ENCODE measurements at regions not wholly inside any gene's neighbourhood (a gene's known extent, or its start where the extent isn't known, plus 50 kb on each side); places are given as distances from the start of the nearest gene placed in this dataset.
A peak's percentile ranks its signal among the peaks of the same experiment; 100 is the strongest.
"Not testable (repeated sequence)": the region's sequence is repeated elsewhere in the genome, so short reads cannot be mapped to it uniquely, and the experiment has no call there.

DNA sequence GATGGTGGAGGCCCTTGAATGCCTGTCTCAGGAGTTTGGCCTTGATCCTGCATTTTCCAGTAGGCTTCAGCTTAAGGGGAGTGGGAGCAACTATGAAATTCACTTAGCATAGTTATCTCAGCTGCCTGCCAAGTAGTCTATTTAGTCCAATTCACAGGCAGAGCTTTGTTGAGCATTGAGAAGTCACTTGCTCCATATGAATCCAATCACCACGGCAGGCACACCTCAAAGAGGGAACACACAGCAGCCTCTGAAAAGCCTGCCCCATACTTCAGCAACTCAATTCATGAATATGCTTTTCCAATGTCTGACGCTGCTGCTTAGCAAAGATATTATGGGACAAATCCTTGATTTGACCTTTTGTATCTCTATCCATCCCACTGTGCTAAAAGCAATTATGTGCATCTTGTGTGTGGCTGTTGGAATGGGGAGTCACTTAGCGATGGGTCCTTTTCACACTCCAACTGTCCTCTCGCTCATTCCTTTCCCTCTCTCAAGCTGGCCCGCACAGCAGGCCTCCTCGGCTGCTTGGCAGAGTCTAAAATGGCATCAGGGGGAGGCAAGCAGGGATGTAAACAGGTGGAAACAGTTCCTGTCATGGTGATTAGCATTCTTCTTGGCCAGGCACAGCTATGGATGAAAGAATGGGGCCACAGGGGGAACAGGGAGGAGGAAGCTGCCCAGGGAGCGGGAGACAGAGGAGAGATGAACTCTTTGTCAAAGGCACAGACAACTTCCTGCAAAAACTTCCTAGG lies 56.0 kb upstream of the LRPPRC start:
- ATAC-seq (replicated peaks in 1 of 2) (no peak), DNase-seq (no peak)
- Mint-ChIP-seq H3K4me3 (no peak overlapping the region), H3K27ac (no peak overlapping the region), H3K36me3 (ENCODE audit: insufficient read depth in 2 of 2) (no peaks in the 10 kb centered on the region), H3K27me3 (ENCODE audit: low read depth) (no peaks in the 10 kb centered on the region), H3K9me3 (no peaks in the 10 kb centered on the region), H3K4me1 (ENCODE audit: low read depth) (no peaks in the 10 kb centered on the region)

DNA sequence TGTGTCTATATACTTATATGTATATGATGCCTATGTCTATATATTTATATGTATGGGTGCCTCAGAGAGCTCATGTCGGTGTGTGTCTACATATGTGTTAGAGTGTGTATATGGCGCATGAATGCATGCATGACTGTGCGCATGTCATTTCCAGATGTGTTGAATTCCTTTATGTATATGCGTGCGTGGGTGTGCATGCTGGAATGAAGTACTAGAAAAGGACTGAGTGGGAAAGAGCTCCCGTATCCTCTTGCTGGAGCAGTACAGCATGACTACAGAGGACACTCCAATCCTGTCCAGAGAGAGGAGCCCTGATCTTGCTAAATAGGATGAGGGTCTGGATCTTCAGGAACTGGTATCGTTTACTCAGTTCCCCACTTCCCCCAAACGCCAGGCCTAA lies 56.8 kb upstream of the LRPPRC start:
- H3K9me3 Mint-ChIP-seq = no peaks in the 10 kb centered on the region
- no peaks in the 10 kb centered on the region for H3K4me1 Mint-ChIP-seq (ENCODE audit: low read depth)
- H3K36me3 Mint-ChIP-seq (ENCODE audit: insufficient read depth in 2 of 2) = no peaks in the 10 kb centered on the region
- H3K27ac Mint-ChIP-seq = no peak overlapping the region
- no peaks in the 10 kb centered on the region for H3K27me3 Mint-ChIP-seq (ENCODE audit: low read depth)
- H3K4me3 Mint-ChIP-seq = no peak overlapping the region
- DNase-seq (no peak), ATAC-seq (replicated peaks in 1 of 2) (no peak)

DNA sequence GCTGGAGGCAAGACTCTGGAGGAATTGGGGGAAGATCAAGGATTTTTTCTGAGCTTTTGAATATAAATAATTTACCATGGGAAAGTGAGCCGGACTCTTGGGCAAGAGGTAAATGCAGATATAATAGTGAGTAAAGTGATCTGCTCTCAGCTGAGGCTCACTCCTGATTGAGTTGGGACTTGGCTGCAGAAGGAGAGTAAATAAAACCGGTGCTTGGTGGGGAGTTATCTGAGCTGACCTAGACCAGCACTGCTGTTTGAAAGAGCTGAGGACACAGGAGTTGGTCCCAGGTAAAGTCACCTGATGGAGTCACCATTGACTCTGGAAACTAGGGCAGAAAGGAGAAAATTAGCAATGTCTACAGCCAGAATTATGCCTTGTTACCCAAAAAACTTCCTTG lies 57.3 kb upstream of the LRPPRC start:
- Mint-ChIP-seq H3K27me3 (ENCODE audit: low read depth) (no peaks in the 10 kb centered on the region), H3K4me3 (no peak overlapping the region), H3K4me1 (ENCODE audit: low read depth) (no peaks in the 10 kb centered on the region), H3K27ac (no peak overlapping the region), H3K36me3 (ENCODE audit: insufficient read depth in 2 of 2) (no peaks in the 10 kb centered on the region), H3K9me3 (peaks cover 0 to 3% of the 10 kb centered on the region in 2 donors)
- ATAC-seq (replicated peaks in 1 of 2) = no peak
- DNase-seq = no peak

DNA sequence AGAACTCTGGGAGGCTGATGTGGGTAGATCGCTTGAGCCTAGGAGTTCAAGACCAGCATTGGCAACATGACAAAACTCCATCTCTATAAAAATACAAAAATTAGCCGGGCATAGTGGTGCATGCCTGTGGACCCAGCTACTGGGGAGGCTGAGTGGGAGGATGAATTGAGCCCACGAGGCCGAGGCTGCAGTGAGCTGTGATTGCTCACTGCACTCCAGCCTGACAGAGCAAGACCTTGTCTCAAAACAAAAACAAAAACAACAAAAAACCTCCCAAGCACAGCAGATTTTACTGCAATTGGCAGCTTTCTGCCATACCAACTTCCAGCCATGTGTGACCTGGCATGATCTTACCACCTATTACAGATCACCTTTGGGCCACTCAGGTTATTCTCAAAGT lies 57.7 kb upstream of the LRPPRC start:
- no peaks in the 10 kb centered on the region for H3K36me3 Mint-ChIP-seq (ENCODE audit: insufficient read depth in 2 of 2)
- H3K4me3 Mint-ChIP-seq = no peak overlapping the region
- H3K4me1 Mint-ChIP-seq (ENCODE audit: low read depth) = no peaks in the 10 kb centered on the region
- peaks cover 0 to 3% of the 10 kb centered on the region in 2 donors for H3K9me3 Mint-ChIP-seq
- H3K27ac Mint-ChIP-seq = no peak overlapping the region
- DNase-seq (no peak), ATAC-seq (replicated peaks in 1 of 2) (no peak)
- no peaks in the 10 kb centered on the region for H3K27me3 Mint-ChIP-seq (ENCODE audit: low read depth)

DNA sequence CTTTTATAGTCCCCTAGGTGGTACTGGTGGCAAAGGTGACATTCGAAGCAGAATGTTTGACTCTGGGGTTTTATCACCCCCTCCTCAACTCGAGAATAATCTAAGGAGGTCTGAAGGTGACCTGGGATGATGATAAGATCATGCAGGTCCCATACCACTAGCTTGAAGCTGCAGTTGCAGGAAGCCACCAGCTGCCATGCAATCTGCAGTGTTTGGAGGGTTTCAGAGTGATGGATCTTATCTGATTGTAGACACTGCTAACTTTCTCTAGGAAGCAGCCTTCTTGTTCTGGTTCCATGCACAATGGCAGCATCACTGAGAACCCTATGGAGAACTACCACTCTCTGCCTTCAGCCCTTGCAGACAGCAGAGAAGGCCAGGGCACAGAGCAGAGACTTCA lies 59.4 kb upstream of the LRPPRC start:
- DNase-seq (no peak), ATAC-seq (replicated peaks in 1 of 2) (no peak)
- Mint-ChIP-seq H3K36me3 (ENCODE audit: insufficient read depth in 2 of 2) (no peaks in the 10 kb centered on the region), H3K27me3 (ENCODE audit: low read depth) (no peaks in the 10 kb centered on the region), H3K27ac (no peak overlapping the region), H3K9me3 (peaks cover 0 to 3% of the 10 kb centered on the region in 2 donors), H3K4me1 (ENCODE audit: low read depth) (no peaks in the 10 kb centered on the region), H3K4me3 (no peak overlapping the region)

DNA sequence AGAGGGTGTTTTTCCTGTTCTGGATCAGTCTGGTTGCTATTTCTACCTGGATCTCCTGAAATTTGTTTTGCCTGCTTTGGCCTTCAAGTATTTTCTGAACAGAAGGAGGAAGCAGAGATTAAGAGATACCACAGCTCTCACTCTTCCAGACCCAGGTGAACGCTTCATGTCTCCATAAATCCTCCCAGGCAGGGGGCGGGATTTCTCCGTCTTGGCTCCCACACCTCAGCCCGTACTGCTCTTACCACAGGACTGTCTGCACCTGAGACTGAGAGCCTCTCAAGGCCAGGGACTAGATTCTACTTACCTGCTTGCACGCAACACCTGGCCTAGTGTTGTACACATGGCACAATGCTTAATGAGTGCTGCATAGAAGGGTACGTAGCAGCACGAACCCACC lies 59.9 kb upstream of the LRPPRC start:
- H3K27ac Mint-ChIP-seq = no peak overlapping the region
- H3K36me3 Mint-ChIP-seq (ENCODE audit: insufficient read depth in 2 of 2) = no peaks in the 10 kb centered on the region
- ATAC-seq (replicated peaks in 1 of 2) (no peak), DNase-seq (no peak)
- H3K4me1 Mint-ChIP-seq (ENCODE audit: low read depth) = no peaks in the 10 kb centered on the region
- no peak overlapping the region for H3K4me3 Mint-ChIP-seq
- H3K27me3 Mint-ChIP-seq (ENCODE audit: low read depth) = no peaks in the 10 kb centered on the region
- H3K9me3 Mint-ChIP-seq = peaks cover 0 to 3% of the 10 kb centered on the region in 2 donors

DNA sequence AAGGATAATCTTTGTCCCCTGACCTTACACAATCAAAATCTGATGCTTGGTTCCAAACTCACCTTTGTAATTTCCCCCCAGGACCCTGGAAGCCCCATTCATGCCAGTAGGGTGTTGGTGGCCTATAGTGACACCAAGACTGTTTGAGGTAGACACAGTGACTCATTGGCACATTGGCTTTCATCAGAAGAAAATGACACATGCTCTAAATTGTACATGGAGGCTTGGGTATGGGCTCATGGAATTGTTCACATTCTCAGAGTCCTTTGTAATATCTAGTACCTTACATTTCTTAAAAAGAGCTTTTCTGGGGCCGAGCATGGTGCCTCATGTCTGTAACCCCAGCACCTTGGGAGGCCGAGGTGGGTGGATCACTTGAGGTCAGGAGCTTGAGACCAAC lies 61.2 kb upstream of the LRPPRC start:
- no peak overlapping the region for H3K27ac Mint-ChIP-seq
- H3K36me3 Mint-ChIP-seq (ENCODE audit: insufficient read depth in 2 of 2) = no peaks in the 10 kb centered on the region
- H3K4me1 Mint-ChIP-seq (ENCODE audit: low read depth) = no peaks in the 10 kb centered on the region
- DNase-seq (no peak), ATAC-seq (replicated peaks in 1 of 2) (peak; percentile 41 to 52)
- H3K4me3 Mint-ChIP-seq = no peak overlapping the region
- no peaks in the 10 kb centered on the region for H3K27me3 Mint-ChIP-seq (ENCODE audit: low read depth)
- peaks cover 0 to 3% of the 10 kb centered on the region in 2 donors for H3K9me3 Mint-ChIP-seq

DNA sequence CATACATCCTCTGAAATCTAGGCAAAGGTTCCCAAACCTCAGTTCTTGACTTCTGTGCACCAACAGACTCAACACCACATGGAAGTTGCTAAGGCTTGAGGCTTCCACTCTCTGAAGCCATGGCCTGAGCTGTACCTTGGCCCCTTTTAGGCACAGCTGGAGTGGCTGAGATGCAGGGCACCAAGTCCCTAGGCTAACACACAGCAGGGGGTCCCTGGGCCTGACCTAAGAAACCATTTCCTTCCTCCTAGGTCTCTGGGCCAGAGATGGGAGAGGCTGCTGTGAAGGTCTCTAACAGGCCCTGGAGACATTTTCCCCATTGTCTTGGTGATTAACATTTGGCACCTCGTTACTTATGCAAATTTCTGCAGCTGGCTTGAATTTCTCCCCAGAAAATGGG lies 64.5 kb upstream of the LRPPRC start:
- ATAC-seq (replicated peaks in 1 of 2); H3K4me3 Mint-ChIP-seq; DNase-seq; H3K9me3 Mint-ChIP-seq; H3K4me1 Mint-ChIP-seq (ENCODE audit: low read depth); H3K36me3 Mint-ChIP-seq (ENCODE audit: insufficient read depth in 2 of 2); H3K27ac Mint-ChIP-seq; H3K27me3 Mint-ChIP-seq (ENCODE audit: low read depth): not testable (repeated sequence)

DNA sequence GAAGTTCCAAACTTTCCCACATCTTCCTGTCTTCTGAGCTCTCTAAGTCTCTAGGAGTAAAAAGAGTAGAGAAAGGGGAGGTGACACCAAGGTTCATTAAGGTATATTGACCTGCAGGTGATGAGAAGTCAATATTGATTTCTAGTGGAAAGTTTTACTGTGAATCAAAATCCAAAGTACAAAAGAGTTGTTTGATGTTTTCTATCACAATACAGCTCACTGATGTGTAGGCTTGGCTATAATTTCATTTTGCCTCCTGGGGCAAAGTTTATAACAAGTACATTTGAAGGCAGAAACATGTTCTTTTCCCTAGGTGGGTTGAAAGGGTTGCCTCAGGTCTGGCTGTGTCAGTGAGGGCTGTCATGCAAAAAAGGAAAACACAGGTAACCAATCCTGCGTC lies 65.2 kb upstream of the LRPPRC start:
- DNase-seq (no peak), ATAC-seq (replicated peaks in 1 of 2) (no peak)
- H3K9me3 Mint-ChIP-seq = peaks cover 0 to 3% of the 10 kb centered on the region in 2 donors
- no peak overlapping the region for H3K4me3 Mint-ChIP-seq
- no peaks in the 10 kb centered on the region for H3K4me1 Mint-ChIP-seq (ENCODE audit: low read depth)
- H3K27ac Mint-ChIP-seq = no peak overlapping the region
- peaks cover 7% of the 10 kb centered on the region for H3K27me3 Mint-ChIP-seq (ENCODE audit: low read depth)
- peaks cover 0 to 2% of the 10 kb centered on the region in 2 donors for H3K36me3 Mint-ChIP-seq (ENCODE audit: insufficient read depth in 2 of 2)

DNA sequence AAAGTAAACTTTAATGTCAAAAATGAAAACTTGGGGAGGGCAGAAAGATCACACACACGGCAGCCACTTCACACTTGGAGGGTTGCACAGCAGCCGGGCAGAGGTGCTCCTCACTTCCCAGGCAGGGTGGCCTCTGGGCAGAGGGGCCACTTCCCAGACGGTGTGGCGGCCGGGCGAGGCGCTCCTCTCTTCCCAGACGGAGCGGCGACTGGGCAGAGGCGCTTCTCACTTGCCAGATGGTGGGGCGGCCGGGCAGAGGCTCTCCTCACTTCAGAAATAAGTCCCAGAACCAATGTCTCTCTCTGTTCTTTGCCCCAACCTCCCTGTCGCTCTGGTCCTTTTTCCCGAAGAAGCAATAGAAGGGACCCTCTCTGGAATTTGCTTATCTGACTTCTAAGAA lies 65.7 kb upstream of the LRPPRC start:
- ATAC-seq (replicated peaks in 1 of 2) (no peak), DNase-seq (no peak)
- H3K27me3 Mint-ChIP-seq (ENCODE audit: low read depth) = peaks cover 7% of the 10 kb centered on the region
- no peaks in the 10 kb centered on the region for H3K4me1 Mint-ChIP-seq (ENCODE audit: low read depth)
- H3K36me3 Mint-ChIP-seq (ENCODE audit: insufficient read depth in 2 of 2) = peaks cover 0 to 2% of the 10 kb centered on the region in 2 donors
- H3K4me3 Mint-ChIP-seq = no peak overlapping the region
- H3K9me3 Mint-ChIP-seq = peaks cover 0 to 3% of the 10 kb centered on the region in 2 donors
- no peak overlapping the region for H3K27ac Mint-ChIP-seq

DNA sequence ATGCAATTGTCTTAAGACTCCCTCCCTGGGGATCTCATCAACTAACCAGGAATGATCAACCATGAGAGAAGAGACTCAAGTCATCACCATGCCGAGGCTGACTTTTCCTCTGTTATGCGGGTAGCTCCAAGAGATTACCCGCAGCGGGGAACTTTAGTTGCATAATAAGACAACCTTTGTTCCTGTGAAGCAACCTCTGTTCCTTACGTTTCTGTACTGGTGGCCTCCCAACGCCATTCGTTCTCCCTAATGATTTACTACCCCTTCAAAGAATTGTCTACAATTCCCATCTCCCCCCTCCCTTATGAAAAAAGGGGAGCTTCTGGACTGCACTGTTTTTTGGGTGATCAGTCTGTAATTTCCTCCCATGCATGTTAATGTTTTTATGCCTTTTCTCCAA lies 66.1 kb upstream of the LRPPRC start:
- ATAC-seq (replicated peaks in 1 of 2) (no peak), DNase-seq (no peak)
- Mint-ChIP-seq H3K4me3 (no peak overlapping the region), H3K27ac (no peak overlapping the region), H3K27me3 (ENCODE audit: low read depth) (peaks cover 7% of the 10 kb centered on the region), H3K36me3 (ENCODE audit: insufficient read depth in 2 of 2) (peaks cover 0 to 2% of the 10 kb centered on the region in 2 donors), H3K4me1 (ENCODE audit: low read depth) (no peaks in the 10 kb centered on the region), H3K9me3 (peaks cover 0 to 3% of the 10 kb centered on the region in 2 donors)

DNA sequence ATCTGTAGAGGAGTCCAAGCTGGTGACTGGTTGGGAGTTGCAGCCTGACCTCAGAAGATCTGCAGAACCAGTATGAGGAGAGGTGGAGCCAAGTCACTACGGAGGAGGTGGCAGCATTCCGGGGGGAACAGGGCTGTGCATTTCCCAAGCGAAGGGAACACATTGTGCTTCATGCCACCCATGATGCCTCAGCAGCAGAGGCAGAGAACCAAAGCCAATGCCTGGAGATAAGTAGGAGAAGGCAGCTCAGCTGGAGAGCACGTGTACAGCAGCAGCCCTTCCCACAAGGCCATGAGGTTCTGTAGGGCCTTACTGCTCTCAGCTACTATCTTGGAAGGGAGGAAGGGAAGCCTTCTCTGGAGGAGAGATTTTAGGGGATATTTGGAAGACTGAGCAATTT lies 67.2 kb upstream of the LRPPRC start:
- H3K4me3 Mint-ChIP-seq = no peak overlapping the region
- H3K36me3 Mint-ChIP-seq (ENCODE audit: insufficient read depth in 2 of 2) = peaks cover 0 to 2% of the 10 kb centered on the region in 2 donors
- H3K27me3 Mint-ChIP-seq (ENCODE audit: low read depth) = peaks cover 7% of the 10 kb centered on the region
- H3K4me1 Mint-ChIP-seq (ENCODE audit: low read depth) = no peaks in the 10 kb centered on the region
- DNase-seq (no peak), ATAC-seq (replicated peaks in 1 of 2) (no peak)
- no peak overlapping the region for H3K27ac Mint-ChIP-seq
- no peaks in the 10 kb centered on the region for H3K9me3 Mint-ChIP-seq

DNA sequence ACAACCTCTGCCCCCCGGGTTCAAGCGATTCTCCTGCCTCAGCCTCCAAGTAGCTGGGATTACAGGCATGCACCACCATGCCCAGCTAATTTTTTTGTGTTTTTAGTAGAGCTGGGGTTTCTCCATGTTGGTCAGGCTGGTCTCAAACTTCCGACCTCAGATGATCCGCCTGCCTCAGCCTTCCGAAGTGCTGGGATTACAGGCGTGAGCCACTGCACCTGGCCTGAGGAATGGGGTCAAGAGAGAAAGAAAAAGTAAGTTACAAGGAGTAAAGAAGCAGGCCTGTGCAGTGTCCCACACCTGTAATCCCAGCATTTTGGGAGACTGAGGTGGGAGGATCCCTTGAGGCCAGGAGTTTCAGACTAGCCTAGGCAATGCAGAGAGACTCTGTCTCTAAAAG lies 68.5 kb upstream of the LRPPRC start:
- not testable (repeated sequence) for H3K9me3 Mint-ChIP-seq; H3K4me3 Mint-ChIP-seq; H3K27me3 Mint-ChIP-seq (ENCODE audit: low read depth); DNase-seq; H3K4me1 Mint-ChIP-seq (ENCODE audit: low read depth); ATAC-seq (replicated peaks in 1 of 2); H3K27ac Mint-ChIP-seq; H3K36me3 Mint-ChIP-seq (ENCODE audit: insufficient read depth in 2 of 2)
